Coronary artery (tissue), 2 donors: ENCODE measurements at regions not wholly inside any gene's neighbourhood (a gene's known extent, or its start where the extent isn't known, plus 50 kb on each side); places are given as distances from the start of the nearest gene placed in this dataset.

Experiments
- DNase-seq: peaks from one replicate; pipeline ENCODE4 v3.0.0-alpha.2; 2017; ENCODE audit warnings: low spot score
- H3K27ac ChIP-seq, 2 donors: fragments of 200-600 bp; sonication (generic); one replicate each; pipeline ENCODE4 v1.5.1; 2016 to 2019
- H3K4me3 ChIP-seq: fragments of 200-600 bp; sonication (generic); 2 replicates; pipeline ENCODE4 v1.5.1; 2016; ENCODE audit warnings: mild to moderate bottlenecking, moderate library complexity
- CTCF ChIP-seq: fragments of 200-600 bp; sonication (generic); IDR thresholded peaks from one replicate; pipeline ENCODE4 v1.5.1; 2019; ENCODE audit warnings: antibody characterized with exemption

- no peak overlapping the region for H3K4me3 ChIP-seq
- H3K27ac ChIP-seq = no peak overlapping the region
- no peak for DNase-seq
- no peak for TF ChIP-seq CTCF
Measured at GRCh38 chr2:58629545-58630119, 388.5 kb upstream of the FANCL start.

GRCh38 chr2:58620896-58621295 is 379.8 kb upstream of the FANCL start:
- DNase-seq = no peak
- no peak overlapping the region for H3K4me3 ChIP-seq
- no peak for TF ChIP-seq CTCF
- no peak overlapping the region for H3K27ac ChIP-seq

GRCh38 chr2:58620093-58620492 is 379.0 kb upstream of the FANCL start:
- DNase-seq = no peak
- TF ChIP-seq CTCF = no peak
- H3K27ac ChIP-seq = no peak overlapping the region
- H3K4me3 ChIP-seq = no peak overlapping the region

GRCh38 chr2:58616961-58617360 is 375.8 kb upstream of the FANCL start:
- no peak for TF ChIP-seq CTCF
- Histone ChIP-seq H3K27ac (no peak overlapping the region), H3K4me3 (no peak overlapping the region)

GRCh38 chr2:58614219-58614618 is 373.1 kb upstream of the FANCL start:
- no peak overlapping the region for H3K27ac ChIP-seq
- DNase-seq = no peak
- H3K4me3 ChIP-seq = no peak overlapping the region
- no peak for TF ChIP-seq CTCF

More at GRCh38 chr2:58616961-58617360, 375.8 kb upstream of the FANCL start:
- DNase-seq = no peak

GRCh38 chr2:58612973-58613372 is 371.8 kb upstream of the FANCL start:
- TF ChIP-seq CTCF = no peak
- no peak overlapping the region for H3K27ac ChIP-seq
- no peak for DNase-seq
- H3K4me3 ChIP-seq = no peak overlapping the region

- TF ChIP-seq CTCF = no peak
- Histone ChIP-seq H3K4me3 (no peak overlapping the region), H3K27ac (no peak overlapping the region)
- no peak for DNase-seq
Measured at GRCh38 chr2:58609326-58609725, 368.2 kb upstream of the FANCL start.
